CD14-positive monocyte (primary cell): ENCODE measurements at regions not wholly inside any gene's neighbourhood (a gene's known extent, or its start where the extent isn't known, plus 50 kb on each side); places are given as distances from the start of the nearest gene placed in this dataset.

ENCODE experiments used
- DNase-seq, 3 donors: peaks; one replicate each; pipeline ENCODE4 v3.0.0-alpha.2; 2011 to 2022
- H2AFZ ChIP-seq: 2 replicates; pipeline ENCODE4 v1.6.0; 2012; ENCODE audit warnings: mild to moderate bottlenecking, low read depth, low read length, inconsistent platforms; ENCODE audit not compliant: insufficient read depth, poor library complexity, severe bottlenecking
- H3K27ac ChIP-seq, 2 donors: 1 replicate in 1 of 2; 2 replicates in 1 of 2; pipeline ENCODE4 v1.5.1; 2012 to 2013; ENCODE audit warnings: low read length in 2 of 2, control low read depth in 1 of 2, inconsistent platforms in 1 of 2, low read depth in 1 of 2, mild to moderate bottlenecking in 1 of 2
- H3K27me3 ChIP-seq, 2 donors: one replicate each; pipeline versions ENCODE4 v1.6.0 to v1.6.1; 2011 to 2013; ENCODE audit warnings: low read length in 2 of 2; ENCODE audit not compliant: control insufficient read depth in 2 of 2, insufficient read depth in 2 of 2
- H3K36me3 ChIP-seq, 2 donors: replicated peaks in 1 of 2; 1 replicate in 1 of 2; 2 replicates in 1 of 2; pipeline versions ENCODE4 v1.5.1 to v1.6.1; 2012 to 2013; ENCODE audit warnings: low read length in 2 of 2, control low read depth in 1 of 2, inconsistent platforms in 1 of 2, mild to moderate bottlenecking in 1 of 2; ENCODE audit not compliant: insufficient read depth in 2 of 2, control insufficient read depth in 1 of 2
- H3K4me1 ChIP-seq, 2 donors: 1 replicate in 1 of 2; 2 replicates in 1 of 2; pipeline versions ENCODE4 v1.5.1 to v1.6.1; 2012 to 2013; ENCODE audit warnings: low read length in 2 of 2, control low read depth in 1 of 2, inconsistent platforms in 1 of 2, mild to moderate bottlenecking in 1 of 2, moderate library complexity in 1 of 2; ENCODE audit not compliant: insufficient read depth in 2 of 2, control insufficient read depth in 1 of 2
- H3K4me2 ChIP-seq: replicated peaks from 2 replicates; pipeline ENCODE3; 2012; ENCODE audit warnings: low read length, moderate library complexity, mild to moderate bottlenecking; ENCODE audit not compliant: poor library complexity, severe bottlenecking; ENCODE audit errors: extremely low read depth
- H3K4me3 ChIP-seq, 3 experiments: fragments of 200-600 bp in 1 of 3; sonication (generic) in 1 of 3; replicated peaks in 1 of 3; 1 replicate in 2 of 3; 2 replicates in 1 of 3; pipeline ENCODE4 v1.5.1; 2011 to 2013; ENCODE audit warnings: low read length in 3 of 3, mild to moderate bottlenecking in 3 of 3, control low read depth in 2 of 3, low read depth in 2 of 3, inconsistent platforms in 1 of 3, moderate library complexity in 1 of 3
- H3K79me2 ChIP-seq: 2 replicates; pipeline ENCODE4 v1.6.0; 2012; ENCODE audit warnings: mild to moderate bottlenecking, control low read depth, inconsistent platforms, low read length, moderate library complexity; ENCODE audit not compliant: insufficient read depth
- H3K9ac ChIP-seq: 2 replicates; pipeline ENCODE4 v1.6.0; 2017; ENCODE audit warnings: low read length, mild to moderate bottlenecking; ENCODE audit not compliant: insufficient read depth, poor library complexity, severe bottlenecking
- H3K9me3 ChIP-seq, 2 donors: replicated peaks in 1 of 2; 1 replicate in 1 of 2; 2 replicates in 1 of 2; pipeline versions ENCODE4 v1.5.1 to v1.6.1; 2012 to 2013; ENCODE audit warnings: low read length in 2 of 2, control low read depth in 1 of 2; ENCODE audit not compliant: control insufficient read depth in 1 of 2, insufficient read depth in 1 of 2
- H4K20me1 ChIP-seq: 2 replicates; pipeline ENCODE4 v1.6.0; 2012; ENCODE audit warnings: mild to moderate bottlenecking, low read length, control low read depth, moderate library complexity; ENCODE audit not compliant: insufficient read depth
- H3K27ac Mint-ChIP-seq, 7 donors: one replicate each; pipeline ENCODE4 v1.8.0; 2020; ENCODE audit warnings: mild to moderate bottlenecking in 7 of 7, mixed read lengths in 7 of 7, moderate library complexity in 6 of 7, inconsistent platforms in 2 of 7
- H3K27me3 Mint-ChIP-seq, 3 donors: one replicate each; pipeline ENCODE4 v1.8.0; 2021 to 2022; ENCODE audit warnings: low read depth in 3 of 3, mild to moderate bottlenecking in 3 of 3, mixed read lengths in 3 of 3, moderate library complexity in 3 of 3, inconsistent platforms in 1 of 3
- H3K36me3 Mint-ChIP-seq, 2 donors: one replicate each; pipeline ENCODE4 v1.8.0; 2020; ENCODE audit warnings: mixed read lengths in 2 of 2, inconsistent platforms in 1 of 2, mild to moderate bottlenecking in 1 of 2
- H3K4me1 Mint-ChIP-seq: one replicate; pipeline ENCODE4 v1.8.0; 2020; ENCODE audit warnings: mild to moderate bottlenecking, mixed read lengths
- H3K4me3 Mint-ChIP-seq, 2 donors: one replicate each; pipeline ENCODE4 v1.8.0; 2020; ENCODE audit warnings: mild to moderate bottlenecking in 2 of 2, mixed read lengths in 2 of 2, moderate library complexity in 1 of 2
- H3K9me3 Mint-ChIP-seq, 7 donors: one replicate each; pipeline ENCODE4 v1.8.0; 2020 to 2022; ENCODE audit warnings: mixed read lengths in 7 of 7, mild to moderate bottlenecking in 6 of 7, moderate library complexity in 6 of 7, inconsistent platforms in 2 of 7
- WGBS: methylation state at CpG from one replicate; pipeline ENCODE4 v1.1.5; 2013; ENCODE audit warnings: missing lambda C conversion rate; ENCODE audit not compliant: insufficient coverage; 5-methylcytosine and 5-hydroxymethylcytosine counted together
- intact Hi-C, 2 donors: fragments of 100-400 bp; cut with micrococcal nuclease; formaldehyde crosslinking; loops; one replicate each; pipeline versions ENCODE4 v1.15.0 to v1.15.1; 2023
- TF ChIP-seq, protein P1 (sequence below): fragments of 200-600 bp; IDR thresholded peaks from one replicate; pipeline ENCODE4 v1.8.0; 2022; ENCODE audit warnings: antibody characterized with exemption, mild to moderate bottlenecking

DNA sequence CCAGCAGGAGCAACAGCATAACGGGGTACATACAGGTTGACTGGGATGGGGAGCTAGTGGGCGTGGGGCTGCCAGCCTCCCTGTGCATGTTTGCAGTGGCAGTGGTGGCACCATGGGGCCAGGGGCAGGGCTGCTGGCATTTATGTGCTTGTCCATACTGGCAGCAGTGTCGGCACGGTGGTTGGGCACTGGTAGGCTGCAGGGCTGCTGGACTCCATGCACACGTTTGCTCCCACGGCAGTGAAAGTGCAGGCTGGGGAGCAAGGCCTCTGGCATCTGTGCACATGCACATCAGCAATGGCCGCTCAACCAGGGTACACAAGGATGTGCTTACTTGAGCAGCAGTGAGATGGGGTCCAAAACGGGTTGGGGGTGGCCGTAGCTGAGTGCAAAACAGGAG, 159.5 kb upstream of the KHDRBS2 start:
- no peak overlapping the region for H3K4me2 ChIP-seq
- H4K20me1 ChIP-seq = no peaks in the 10 kb centered on the region
- Mint-ChIP-seq H3K36me3 (no peaks in the 10 kb centered on the region), H3K27ac (no peak overlapping the region), H3K27me3 (peaks cover 0 to 1% (median 0%) of the 10 kb centered on the region in 3 donors), H3K4me3 (no peak overlapping the region), H3K9me3 (peaks cover 0 to 8% (median 4%) of the 10 kb centered on the region in 7 donors), H3K4me1 (no peaks in the 10 kb centered on the region)
- no peaks in the 10 kb centered on the region for H3K36me3 ChIP-seq
- DNase-seq = no peak
- intact Hi-C loops = no loop called here
- H3K27me3 ChIP-seq = no peaks in the 10 kb centered on the region
- 94% methylated on average over 9 of the region's 9 CpGs for whole genome bisulfite sequencing
- no peak overlapping the region for H2AFZ ChIP-seq
- H3K79me2 ChIP-seq = no peaks in the 10 kb centered on the region
- TF ChIP-seq, protein P1, sequence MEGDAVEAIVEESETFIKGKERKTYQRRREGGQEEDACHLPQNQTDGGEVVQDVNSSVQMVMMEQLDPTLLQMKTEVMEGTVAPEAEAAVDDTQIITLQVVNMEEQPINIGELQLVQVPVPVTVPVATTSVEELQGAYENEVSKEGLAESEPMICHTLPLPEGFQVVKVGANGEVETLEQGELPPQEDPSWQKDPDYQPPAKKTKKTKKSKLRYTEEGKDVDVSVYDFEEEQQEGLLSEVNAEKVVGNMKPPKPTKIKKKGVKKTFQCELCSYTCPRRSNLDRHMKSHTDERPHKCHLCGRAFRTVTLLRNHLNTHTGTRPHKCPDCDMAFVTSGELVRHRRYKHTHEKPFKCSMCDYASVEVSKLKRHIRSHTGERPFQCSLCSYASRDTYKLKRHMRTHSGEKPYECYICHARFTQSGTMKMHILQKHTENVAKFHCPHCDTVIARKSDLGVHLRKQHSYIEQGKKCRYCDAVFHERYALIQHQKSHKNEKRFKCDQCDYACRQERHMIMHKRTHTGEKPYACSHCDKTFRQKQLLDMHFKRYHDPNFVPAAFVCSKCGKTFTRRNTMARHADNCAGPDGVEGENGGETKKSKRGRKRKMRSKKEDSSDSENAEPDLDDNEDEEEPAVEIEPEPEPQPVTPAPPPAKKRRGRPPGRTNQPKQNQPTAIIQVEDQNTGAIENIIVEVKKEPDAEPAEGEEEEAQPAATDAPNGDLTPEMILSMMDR = no peak
- no peak overlapping the region for H3K4me3 ChIP-seq
- no peak overlapping the region for H3K27ac ChIP-seq
- H3K9ac ChIP-seq = no peak overlapping the region
- H3K4me1 ChIP-seq = no peaks in the 10 kb centered on the region
- H3K9me3 ChIP-seq = peaks cover 0 to 12% of the 10 kb centered on the region in 2 donors

GRCh38 chr6:62441182-62441581, 155.2 kb upstream of the KHDRBS2 start:
- H3K27ac Mint-ChIP-seq = no peak overlapping the region
- no peak overlapping the region for H2AFZ ChIP-seq
- TF ChIP-seq, protein P1 = no peak
- H3K79me2 ChIP-seq = no peaks in the 10 kb centered on the region
- no peaks in the 10 kb centered on the region for H3K36me3 ChIP-seq
- H3K4me3 Mint-ChIP-seq = no peak overlapping the region
- no peak overlapping the region for H3K9ac ChIP-seq
- H3K27me3 ChIP-seq = no peaks in the 10 kb centered on the region
- H3K27ac ChIP-seq = no peak overlapping the region
- peaks cover 10 to 13% of the 10 kb centered on the region in 2 donors for H3K9me3 ChIP-seq
- no peak overlapping the region for H3K4me2 ChIP-seq
- no peaks in the 10 kb centered on the region for H3K4me1 Mint-ChIP-seq
- H3K4me1 ChIP-seq = no peaks in the 10 kb centered on the region
- intact Hi-C loops = no loop called here
- peaks cover 2 to 18% (median 12%) of the 10 kb centered on the region in 7 donors for H3K9me3 Mint-ChIP-seq
- H3K4me3 ChIP-seq = no peak overlapping the region
- 100% methylated on average over 1 of the region's 1 CpG for WGBS
- no peak for DNase-seq
- H3K36me3 Mint-ChIP-seq = no peaks in the 10 kb centered on the region
- H4K20me1 ChIP-seq = no peaks in the 10 kb centered on the region
- H3K27me3 Mint-ChIP-seq = peaks cover 0 to 1% (median 0%) of the 10 kb centered on the region in 3 donors
